C1 segment of cervical spinal cord (tissue), 14 donors: ENCODE measurements at regions not wholly inside any gene's neighbourhood (a gene's known extent, or its start where the extent isn't known, plus 50 kb on each side); places are given as distances from the start of the nearest gene placed in this dataset.
A peak's percentile ranks its signal among the peaks of the same experiment; 100 is the strongest.

Experiments used
- DNase-seq, 14 donors: peaks; one replicate each; lab custom pipeline; 2025; lab: John Stamatoyannopoulos, UW

DNA sequence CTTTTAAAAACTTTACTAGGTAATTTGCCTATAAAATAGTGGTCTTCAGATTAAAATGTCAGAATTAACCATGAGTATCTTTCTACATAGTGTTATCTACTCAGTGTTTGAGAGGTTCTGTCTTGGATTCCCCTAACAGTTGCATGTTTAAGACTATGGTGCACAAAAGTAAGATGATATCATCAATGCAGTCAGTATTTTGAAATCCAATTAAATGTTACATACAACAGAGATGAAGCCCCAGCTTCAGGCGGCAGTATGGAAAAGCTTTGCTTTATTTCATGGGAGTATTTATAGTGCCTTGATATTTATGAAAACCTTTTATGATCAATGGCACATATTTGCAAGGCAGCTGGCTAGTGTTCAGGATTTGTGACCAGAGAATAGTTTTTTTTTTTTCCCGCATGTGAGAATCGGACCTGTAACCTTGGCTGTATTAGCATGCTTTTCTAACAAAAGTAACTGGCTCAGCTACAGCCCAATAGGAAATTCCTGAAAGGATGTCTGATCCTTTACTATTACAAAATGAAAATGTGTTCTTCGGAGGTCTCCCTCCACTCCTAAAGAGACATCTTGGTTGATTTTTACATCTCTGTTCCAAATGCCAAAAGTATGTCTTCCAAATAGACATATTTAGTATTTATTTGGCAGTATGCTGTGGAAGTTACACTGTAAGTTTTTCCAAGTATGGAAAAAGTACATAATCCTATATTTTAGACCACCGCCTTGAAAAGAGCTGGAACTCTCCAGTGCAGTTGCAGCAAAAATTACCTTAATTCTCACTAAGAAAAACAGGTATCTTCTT lies 319.3 kb upstream of the UBE2E3 start:
- no peak for DNase-seq

DNA sequence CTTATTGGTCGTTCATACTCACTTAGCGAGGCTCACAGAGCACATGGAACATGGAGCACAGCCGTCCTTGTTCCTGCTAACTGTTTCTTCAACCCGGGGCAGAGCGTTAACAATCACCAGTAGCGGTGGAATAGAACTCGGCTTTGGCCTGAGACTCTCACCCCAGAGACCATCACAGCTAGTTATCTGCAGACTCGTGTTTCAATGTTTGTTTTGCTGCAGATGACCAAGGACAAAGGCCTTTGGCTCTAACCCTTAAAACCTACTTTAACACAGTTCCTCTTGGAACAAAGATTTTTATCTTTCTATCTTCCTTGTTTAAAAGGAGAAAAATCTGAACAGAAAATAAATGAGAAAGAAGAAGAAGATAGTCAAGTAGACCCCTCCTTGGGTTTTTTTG lies 320.2 kb upstream of the UBE2E3 start:
- no peak for DNase-seq

DNA sequence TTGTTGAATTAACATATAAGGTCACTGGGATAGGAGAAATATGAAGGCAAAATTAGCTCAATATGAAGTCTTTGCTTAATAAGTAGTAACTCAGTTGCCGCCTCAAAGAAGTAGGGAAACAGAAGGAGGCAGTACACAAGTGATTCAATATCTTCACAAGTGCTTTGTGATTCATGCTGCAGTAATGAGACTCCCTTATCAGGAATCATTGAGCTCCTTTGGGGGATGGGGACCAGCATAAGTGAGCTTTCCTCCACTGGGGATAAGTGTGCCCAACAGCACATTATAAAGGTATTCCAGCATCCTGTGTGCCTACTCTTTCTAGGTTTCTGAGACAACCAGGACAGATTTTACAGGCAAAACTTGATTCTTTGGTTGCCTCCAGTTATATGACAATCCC lies 323.4 kb upstream of the UBE2E3 start:
- DNase-seq: no peak

DNA sequence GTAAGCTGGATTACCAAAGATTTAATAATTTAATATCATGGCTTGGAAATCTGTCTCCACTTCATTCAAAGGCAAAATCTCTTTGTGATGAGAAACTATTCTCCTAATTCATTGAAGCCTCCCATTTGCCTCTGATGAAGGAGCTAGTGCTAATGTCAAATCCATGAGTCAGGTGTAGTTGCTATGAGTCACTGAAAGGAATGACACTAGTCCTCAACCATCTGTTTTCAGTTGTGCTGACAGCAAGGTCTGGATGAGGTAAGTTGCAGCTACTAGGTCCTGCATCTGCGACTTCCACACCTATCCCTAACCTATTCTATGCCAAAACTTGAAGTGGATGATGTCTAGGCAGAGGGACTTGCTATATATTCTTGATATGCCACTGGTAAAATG lies 324.0 kb upstream of the UBE2E3 start:
- no peak for DNase-seq

DNA sequence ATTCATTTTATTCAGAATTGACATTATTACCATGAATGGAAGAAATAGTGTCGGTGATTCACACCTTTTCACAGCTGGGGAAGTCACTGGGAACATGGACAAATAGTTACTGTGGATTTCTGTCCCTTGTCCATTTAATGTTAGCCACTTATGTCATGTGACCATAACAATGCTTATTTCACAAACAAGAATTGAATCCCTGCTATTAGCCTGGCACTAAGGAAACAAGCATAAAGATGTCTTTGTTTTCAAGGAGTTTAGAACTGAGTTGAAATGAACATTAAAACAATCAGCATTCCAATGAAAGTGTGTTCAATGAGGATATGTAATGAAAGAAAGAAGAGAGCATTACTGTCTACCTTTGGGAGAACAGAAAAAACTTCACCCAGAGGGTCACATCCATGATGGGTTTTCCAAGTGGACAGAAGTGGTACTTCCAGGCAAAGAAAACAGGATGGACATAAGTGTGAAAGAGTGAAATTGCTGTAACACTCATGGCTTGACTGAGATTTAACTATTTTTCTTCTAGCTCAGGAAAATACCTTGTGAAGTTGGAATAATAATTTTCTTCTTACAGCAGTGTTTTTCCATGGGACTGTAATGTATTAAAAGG lies 324.5 kb upstream of the UBE2E3 start:
- peak in 1 of 14 donors; percentile 4 for DNase-seq

DNA sequence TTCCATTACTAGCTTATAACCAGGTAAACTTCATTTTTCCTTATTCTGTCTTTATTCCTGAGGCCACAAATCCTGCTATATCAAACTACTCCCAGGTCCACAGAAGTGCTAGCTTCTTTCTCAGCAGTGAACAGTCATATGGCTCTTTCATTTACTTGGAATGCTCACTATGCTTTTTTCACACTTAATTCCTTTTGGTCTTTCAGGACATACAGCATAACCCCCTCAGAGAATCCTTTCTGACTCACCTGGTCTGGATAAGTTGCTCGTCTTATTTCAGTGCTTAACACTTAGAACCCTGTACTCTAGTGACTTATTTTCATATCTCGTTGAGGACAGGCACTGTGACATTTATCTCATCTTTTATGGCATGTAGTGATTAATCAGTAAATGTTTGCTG lies 325.0 kb upstream of the UBE2E3 start:
- no peak for DNase-seq

DNA sequence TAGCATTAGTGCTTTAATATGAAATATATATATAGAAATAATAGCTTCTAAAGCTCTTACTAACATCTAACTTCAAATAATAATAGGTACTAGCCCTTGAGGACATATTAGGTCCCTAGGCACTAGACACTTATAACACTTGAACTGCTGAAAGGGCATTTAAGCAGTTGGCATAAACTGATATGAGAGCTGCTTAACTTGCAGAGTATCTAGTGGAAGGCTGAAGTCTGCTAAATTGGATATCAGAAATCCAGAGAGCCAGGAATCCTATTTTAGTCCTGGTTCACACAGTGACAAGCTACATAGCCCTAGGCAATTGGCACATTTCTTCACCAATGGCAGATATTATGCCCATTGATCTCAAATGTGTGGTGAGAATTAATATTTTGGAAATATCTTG lies 326.9 kb upstream of the UBE2E3 start:
- no peak for DNase-seq

DNA sequence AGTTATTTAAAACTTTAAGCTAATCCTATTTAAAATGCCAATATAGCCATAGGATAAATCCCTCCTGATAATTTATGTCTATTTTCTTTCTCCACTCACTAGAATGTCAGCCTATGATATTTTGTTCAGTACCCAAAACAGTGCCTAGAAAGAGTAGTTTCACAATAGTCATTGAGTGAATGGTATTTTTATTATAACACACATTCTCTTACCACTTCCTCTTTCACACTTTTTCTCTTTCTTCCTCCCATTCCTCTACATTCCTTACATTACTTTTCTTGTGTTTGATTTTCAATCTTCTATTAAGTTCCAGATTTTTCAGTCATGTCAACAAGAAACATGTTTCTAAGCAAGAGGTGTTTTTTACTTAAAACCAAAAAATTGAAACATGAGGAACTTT lies 327.6 kb upstream of the UBE2E3 start:
- DNase-seq: no peak

DNA sequence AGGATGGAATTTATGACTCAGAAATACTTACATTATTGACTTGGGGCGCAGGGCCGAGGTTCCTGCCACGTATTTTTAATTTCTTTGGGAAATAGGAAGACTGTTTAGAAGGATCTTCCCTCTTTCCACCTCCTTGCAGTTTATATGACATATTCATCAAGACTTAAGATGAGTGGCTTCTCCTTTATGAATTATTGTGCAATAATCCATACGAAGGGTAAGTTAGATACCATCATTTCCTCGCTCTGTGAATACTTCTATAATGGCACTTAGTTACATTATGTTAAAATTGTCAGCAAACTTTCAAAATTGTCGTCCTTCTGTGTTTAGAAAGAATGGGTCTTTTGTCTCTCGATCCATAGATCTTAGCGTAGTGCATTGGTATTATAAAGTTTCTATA lies 328.8 kb upstream of the UBE2E3 start:
- no peak for DNase-seq

DNA sequence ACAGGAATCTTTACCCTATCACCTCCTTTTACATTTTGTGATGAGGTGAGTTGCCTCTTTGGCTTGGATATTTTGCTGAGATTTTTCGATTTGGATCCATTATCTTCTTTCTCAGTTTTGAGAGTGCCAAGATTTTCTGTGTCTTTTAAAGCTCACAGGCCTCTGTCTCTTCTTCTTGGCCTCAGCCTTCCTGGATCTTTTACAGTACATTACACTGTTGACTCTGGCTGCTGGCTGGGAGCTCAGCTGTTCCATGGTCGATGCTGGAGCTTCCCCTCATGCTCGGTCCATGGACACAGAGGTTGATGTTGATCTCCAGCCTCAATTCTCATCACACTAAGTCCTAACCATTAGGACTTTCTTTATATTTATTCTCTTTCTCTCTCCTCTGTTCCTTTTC lies 332.8 kb upstream of the UBE2E3 start:
- DNase-seq: no peak

DNA sequence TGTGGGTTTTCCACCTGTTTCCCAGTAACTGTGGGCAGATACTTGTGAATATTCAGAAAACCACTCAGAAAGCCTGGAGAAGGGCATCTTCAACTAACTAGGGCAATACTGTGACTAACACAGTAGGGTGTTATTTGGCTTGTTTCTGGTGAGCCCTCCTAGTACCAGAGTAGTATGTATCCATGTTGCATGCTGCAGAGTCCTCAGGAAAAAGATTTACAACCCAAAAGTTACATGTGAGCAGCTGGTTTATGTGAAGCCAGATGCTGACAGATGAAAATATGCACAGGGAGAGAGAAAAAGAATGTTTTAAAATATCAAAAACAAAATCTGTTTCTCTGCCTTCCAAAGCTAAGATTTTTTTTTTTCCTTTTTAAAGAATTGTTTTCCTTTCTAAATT lies 333.2 kb upstream of the UBE2E3 start:
- no peak for DNase-seq

DNA sequence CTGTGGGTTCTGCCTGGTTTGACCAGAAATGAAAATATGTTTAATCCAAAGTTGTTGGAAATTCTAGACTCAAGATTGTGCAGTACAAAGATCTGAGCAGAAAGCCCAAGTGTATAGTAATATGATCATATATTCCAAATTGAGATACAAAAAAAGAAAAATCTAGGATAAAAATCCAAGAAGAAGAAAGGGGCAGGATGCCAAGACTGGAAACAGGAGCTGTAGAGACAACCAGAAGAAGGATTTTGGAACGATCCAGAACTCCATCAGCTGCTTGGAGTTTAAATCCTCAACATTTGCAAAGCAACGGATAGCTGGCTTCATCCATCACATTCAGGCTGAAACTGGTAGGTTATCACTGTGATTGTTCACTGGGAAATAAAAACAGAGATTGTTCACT lies 333.6 kb upstream of the UBE2E3 start:
- no peak for DNase-seq

DNA sequence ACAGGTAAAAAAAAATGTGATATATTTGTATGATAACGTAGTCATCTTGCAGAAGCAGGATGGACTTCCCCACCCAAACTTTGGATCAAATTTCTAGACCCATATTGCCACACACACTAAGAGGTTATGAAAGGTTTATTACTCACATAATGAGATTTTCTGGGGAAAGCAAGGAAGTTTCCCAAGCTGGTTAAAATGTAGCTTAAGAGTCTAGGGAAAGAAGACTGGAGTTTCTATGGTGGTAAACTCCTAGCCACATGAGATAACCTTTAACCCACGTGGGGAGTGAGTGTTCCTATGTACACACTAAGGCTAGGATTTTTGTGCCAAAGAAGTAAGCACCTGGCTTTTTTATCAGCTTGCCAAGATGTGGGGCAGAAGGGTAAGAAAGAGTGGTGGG lies 335.7 kb upstream of the UBE2E3 start:
- DNase-seq: no peak

DNA sequence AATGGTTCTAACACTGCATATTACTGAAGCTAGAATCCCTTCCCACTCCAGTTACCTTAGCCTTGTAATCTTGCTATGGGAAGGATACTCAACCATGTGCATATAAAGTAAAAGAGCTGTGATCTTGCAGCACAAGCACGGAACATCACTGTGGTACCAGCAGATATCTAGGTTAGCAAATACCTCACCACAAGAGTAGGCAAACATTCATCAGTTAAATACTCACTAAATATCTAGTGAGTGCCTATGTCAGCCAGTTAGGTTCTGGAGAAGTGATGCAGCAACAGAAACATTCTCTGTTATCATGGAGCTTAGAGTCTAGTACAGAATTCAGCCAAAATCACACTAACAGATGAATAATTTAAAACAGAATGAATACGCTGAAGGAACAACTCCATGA lies 349.6 kb upstream of the UBE2E3 start:
- no peak for DNase-seq

DNA sequence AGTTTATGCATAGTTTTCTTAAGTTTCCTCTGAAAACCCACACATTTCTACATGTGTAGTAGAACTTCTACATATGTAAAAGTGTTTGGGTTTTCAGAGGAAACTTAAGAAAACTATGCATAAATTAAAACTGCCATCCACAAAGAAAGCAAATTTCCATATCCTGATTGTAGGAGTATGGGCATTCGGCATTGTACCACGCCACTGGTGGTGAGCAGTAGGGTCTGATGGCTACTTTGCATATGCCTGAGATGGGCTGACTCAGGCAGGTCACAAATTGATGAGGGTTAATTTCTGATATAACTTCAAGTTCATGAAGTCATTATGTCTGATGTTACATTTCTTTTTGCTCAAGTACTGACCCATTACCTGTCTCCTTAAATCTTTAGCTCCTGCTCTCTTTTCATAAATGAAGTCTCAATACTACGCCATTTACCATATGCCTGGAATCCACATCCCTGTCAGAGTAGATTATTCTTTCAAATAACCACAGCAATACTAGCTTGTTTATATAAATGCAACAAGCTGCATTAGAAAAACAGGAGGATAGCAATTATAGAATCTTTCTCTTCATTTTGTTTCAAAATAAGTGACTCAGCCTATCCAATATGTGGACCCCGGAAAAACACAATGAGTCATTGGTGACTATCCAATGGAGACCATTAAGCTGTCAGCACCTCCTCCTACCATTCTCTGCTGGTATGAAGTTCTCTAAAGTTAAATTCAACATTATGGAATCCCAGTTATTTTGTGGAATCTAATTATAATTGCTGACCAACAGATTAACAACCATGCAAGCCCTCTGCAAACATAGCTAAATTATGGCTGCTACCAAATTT lies 355.2 kb upstream of the UBE2E3 start:
- no peak for DNase-seq

DNA sequence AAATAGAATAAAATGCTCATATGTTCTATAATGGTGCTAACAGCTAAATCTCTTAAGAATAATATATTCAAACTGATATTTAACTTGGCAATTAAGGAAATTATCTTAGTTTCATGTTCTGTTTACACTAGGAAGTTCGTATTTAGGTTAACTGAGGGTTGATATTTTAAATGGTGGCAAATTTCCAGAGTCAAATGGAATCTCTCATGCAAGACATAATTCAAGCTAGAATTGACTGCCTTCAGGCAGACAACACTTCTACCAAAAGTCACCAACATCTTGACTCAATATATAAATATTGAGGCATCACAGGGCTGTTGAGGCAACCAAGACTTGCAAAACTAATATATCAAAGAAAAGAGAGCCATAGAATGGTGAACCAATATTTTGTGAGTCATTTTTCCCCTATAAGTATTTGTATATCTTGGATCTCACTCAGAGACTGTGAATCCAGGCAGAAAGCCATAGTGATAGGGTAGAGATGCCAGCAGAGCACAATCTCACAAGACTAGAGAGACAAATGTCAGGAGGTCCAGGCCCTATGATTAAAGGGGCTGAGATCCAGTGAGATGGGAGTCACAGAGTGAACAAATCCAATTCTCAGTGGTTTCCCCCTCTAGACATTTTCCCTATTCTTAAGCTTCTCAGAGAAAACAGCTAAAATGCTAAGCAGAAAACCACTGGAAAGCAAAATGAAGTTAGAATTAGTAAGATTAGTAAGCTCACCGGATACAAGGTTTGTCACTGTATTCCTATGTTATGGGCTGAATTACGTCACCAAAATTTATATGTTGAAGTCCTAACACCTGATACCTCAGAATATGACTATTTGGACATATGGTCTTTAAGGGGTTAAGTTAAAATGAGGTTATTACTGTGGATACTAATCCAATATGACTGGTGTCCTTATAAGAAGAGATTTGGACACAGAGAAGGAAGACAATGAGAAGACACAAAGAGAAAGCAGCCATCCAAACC lies 358.2 kb upstream of the UBE2E3 start:
- DNase-seq: no peak

DNA sequence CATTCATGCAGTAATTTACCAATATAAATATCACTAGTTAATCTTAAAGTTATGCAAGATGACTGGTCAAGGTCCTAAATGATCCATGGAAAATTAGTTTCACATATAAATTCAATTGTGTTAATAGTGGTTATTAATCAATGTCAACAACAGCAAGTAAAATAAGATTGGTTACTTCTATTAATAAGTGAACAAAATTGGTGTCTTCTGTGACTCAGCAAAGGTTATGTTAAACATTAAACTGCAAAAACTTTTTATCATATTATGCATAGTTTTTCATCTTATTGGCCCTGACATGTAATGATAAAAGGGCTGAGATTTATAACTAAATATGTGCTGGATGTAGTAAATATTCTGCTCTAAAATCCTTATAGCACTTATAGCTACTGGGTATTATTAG lies 359.0 kb upstream of the UBE2E3 start:
- DNase-seq: no peak

DNA sequence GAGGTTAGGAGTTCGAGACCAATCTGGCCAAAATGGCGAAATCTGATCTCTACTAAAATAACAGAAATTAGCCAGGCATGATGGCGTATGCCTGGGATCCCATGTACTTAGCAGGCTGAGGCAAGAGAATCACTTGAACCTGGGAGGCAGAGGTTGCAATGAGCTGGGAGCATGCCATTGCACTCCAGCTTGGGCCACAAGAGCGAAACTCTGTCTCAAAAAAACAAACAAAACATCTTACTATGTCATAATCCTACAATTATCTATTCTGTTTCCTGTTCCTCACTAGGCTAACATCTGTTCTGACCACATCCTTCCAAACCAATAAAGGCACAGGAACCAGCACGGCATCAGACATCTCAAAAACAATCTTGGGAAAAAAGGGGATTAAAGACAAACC lies 361.8 kb upstream of the UBE2E3 start:
- DNase-seq: no peak

DNA sequence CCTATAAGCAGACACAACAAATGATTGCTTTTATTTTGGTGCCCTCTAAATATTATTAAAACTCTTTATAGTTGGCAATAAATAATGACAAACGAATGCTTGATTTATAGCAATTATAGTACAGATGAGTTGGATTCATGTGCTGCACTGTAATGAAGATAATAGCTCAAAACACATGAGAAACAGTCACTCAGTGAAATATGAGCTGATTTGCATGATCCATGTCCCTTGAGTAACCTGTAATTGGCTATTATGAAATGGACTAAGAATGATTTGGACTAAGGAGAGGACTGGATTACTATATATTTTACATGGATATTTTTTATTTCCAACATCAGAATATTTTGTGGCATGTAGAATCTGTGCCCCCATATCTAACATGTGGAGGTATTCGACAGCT lies 365.6 kb upstream of the UBE2E3 start:
- no peak for DNase-seq

DNA sequence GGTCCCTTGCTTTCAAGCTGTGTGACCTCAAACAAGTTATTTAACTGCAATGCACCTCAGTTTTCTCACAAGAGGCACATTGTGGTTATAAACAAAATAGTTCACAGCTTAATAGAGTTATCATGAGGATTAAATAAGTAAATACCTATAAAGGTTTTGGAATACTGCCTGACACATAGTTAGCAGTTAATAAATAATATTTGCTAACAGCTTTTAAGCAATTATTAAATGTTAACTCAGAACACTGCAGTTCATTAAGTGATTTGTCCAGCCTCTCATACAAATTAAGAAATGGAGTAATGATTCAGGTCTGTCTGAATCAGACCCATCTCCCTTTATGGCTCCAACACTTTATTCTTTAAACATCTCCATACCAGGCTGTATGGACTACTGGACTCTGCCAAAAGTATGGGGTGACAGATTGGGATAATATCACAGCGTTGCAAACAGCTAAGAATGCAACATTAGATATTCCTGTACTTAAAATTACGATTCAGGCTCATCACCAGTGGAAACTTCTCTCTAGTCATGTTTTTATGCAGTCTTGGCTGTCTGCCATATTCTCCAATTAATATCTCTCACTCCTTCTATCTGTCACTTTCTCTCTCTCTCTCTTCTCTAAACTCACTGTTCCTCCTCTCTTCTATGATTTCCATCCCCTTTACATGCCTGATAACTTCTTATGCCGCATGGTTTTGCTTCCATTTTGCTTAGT lies 370.6 kb upstream of the UBE2E3 start:
- DNase-seq: no peak

DNA sequence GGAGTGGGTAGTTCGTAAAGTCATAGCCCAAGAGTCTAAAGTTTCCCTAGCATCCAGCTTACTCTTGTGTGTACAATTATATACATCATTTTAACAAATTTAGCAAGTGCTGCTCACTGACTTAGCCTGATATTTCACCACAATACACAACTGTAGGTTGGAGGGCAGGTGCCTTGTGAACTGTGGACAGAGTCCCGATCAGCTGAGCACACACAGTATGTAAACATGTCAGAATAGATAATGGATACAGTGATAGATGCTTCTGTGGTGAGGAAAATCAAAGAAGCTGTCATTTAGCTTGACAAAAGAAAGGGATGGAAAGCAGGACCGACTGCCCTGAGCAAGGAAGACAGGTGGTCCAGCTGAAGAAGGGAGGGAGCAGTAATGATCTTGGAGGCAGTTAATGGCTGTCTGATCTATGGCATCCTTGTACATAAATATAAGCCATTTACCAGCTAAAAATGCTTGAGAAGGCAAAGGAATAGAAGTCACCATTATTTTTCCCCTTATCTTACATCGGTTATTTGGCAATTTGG lies 372.8 kb upstream of the UBE2E3 start:
- DNase-seq: no peak
